PC-9 (cell line): ENCODE measurements at regions not wholly inside any gene's neighbourhood (a gene's known extent, or its start where the extent isn't known, plus 50 kb on each side); places are given as distances from the start of the nearest gene placed in this dataset.

Experiments
- BruUV-seq: library from RNA; stranded (reverse); fragments of 400-500 nt; replicated peaks from 2 replicates; lab custom pipeline; 2021; lab: Mats Ljungman, UMichigan
- CTCF ChIA-PET: fragments of 300-600 bp; sonication (Branson Sonifier 250); formaldehyde crosslinking; loops from one replicate; lab custom pipeline; 2022; ENCODE audit warnings: antibody characterized with exemption; lab: Charles Lee
- POLR2A ChIA-PET: fragments of 300-600 bp; sonication (Branson Sonifier 250); formaldehyde crosslinking; loops from one replicate; lab custom pipeline; 2022; ENCODE audit warnings: antibody characterized with exemption; ENCODE audit not compliant: unreplicated experiment; lab: Charles Lee
- DNase-seq, 2 experiments: peaks; one replicate each; pipeline versions ENCODE4 v3.0.0 to v3.0.0-alpha.2; 2015 to 2022; ENCODE audit warnings: mixed read lengths in 1 of 2
- H2AFZ ChIP-seq: fragments of 200-600 bp; sonication (generic); 2 replicates; pipeline ENCODE4 v1.8.1; 2017; ENCODE audit warnings: antibody characterized with exemption
- H3F3A ChIP-seq: fragments of 200-600 bp; sonication (generic); 2 replicates; pipeline ENCODE4 v1.8.1; 2017; ENCODE audit warnings: antibody characterized with exemption, mild to moderate bottlenecking, low read depth; ENCODE audit not compliant: insufficient read depth
- H3K27ac ChIP-seq: fragments of 200-600 bp; sonication (generic); 2 replicates; pipeline ENCODE4 v1.6.1; 2016; ENCODE audit warnings: mixed run types
- H3K27me3 ChIP-seq: fragments of 200-600 bp; sonication (generic); 2 replicates; pipeline ENCODE4 v1.6.1; 2016; ENCODE audit warnings: low read depth, mixed run types; ENCODE audit not compliant: insufficient read depth
- H3K36me3 ChIP-seq: fragments of 200-600 bp; sonication (generic); 2 replicates; pipeline ENCODE4 v1.6.1; 2016; ENCODE audit warnings: low read depth, mixed run types
- H3K4me1 ChIP-seq: fragments of 200-600 bp; sonication (generic); replicated peaks from 2 replicates; pipeline ENCODE4 v1.6.1; 2016; ENCODE audit warnings: mixed run types; ENCODE audit not compliant: insufficient read depth
- H3K4me2 ChIP-seq: fragments of 200-600 bp; sonication (generic); 2 replicates; pipeline ENCODE4 v1.6.1; 2017; ENCODE audit warnings: mixed run types
- H3K4me3 ChIP-seq: fragments of 200-600 bp; sonication (generic); 2 replicates; pipeline ENCODE4 v1.6.1; 2016; ENCODE audit warnings: mixed run types
- H3K79me2 ChIP-seq: fragments of 200-600 bp; sonication (generic); 2 replicates; pipeline ENCODE4 v1.6.1; 2017; ENCODE audit warnings: low read depth, mixed run types
- H3K9me2 ChIP-seq: fragments of 200-600 bp; sonication (generic); 2 replicates; pipeline ENCODE4 v1.8.1; 2017; ENCODE audit warnings: mild to moderate bottlenecking; ENCODE audit not compliant: insufficient read depth
- H3K9me3 ChIP-seq: fragments of 200-600 bp; sonication (generic); 2 replicates; pipeline ENCODE4 v1.8.1; 2016; ENCODE audit warnings: low read depth; ENCODE audit not compliant: insufficient read depth
- H4K20me1 ChIP-seq: fragments of 200-600 bp; sonication (generic); 2 replicates; pipeline ENCODE4 v1.8.1; 2017; ENCODE audit not compliant: insufficient read depth
- EZH2 ChIP-seq: fragments of 200-600 bp; sonication (generic); IDR thresholded peaks from 2 replicates; pipeline ENCODE4 v1.8.0; 2017; ENCODE audit warnings: antibody characterized with exemption, low read depth
- intact Hi-C: fragments of 100-400 bp; cut with micrococcal nuclease; formaldehyde crosslinking; loops from one replicate; pipeline ENCODE4 v1.10.0; 2022; ENCODE audit not compliant: unreplicated experiment
- TF ChIP-seq, protein P1 (sequence below): fragments of 200-600 bp; sonication (generic); conservative IDR thresholded peaks from 2 replicates; pipeline ENCODE4 v1.6.1; 2017; ENCODE audit warnings: mixed run types, antibody characterized with exemption, mild to moderate bottlenecking, moderate library complexity

DNA sequence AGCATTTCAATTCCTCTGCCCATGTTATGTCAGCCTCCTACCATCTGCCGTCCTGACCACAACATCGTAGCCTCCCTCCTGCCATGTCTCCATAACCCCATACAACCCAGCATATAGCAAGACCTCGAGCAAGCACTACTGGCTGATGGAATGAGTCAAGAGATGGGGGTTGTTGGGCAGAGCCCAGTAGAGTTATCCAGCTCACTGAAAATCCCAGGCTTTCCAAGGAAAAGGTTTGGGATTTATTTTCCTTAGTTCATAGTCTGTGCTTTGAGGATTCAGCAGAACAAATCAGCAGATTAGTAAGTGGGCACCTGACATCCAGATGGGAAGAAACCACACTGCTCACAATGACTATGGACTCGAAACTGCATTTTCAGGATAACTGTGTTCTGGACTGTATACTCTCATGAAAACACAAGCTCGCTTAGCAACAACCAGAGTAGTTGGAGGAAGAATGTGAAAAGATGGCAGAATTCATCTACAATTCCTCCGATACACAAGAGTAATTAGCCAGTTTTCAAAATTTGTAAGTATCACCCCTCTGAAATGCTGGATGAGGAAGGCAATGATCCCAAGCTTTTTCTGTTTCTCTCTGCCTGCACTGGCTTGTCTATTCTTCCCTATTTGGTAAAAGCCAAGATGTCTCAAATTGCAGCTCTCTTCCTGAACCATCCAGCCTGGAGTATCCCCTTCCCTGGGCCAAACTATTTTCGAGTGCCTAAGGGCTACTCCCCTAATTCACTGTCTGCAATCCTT lies 186.2 kb upstream of the TBL1X start:
- Histone ChIP-seq H3K36me3 (no peaks in the 10 kb centered on the region), H3K27me3 (peaks cover 15% of the 10 kb centered on the region), H2AFZ (no peak overlapping the region), H4K20me1 (no peaks in the 10 kb centered on the region), H3K9me3 (no peaks in the 10 kb centered on the region), H3K4me2 (peak overlapping the region; percentile 7; the same call in 1 of the 2 replicates), H3K79me2 (no peaks in the 10 kb centered on the region), H3K27ac (no peak overlapping the region), H3K4me3 (no peak overlapping the region), H3K4me1 (no peaks in the 10 kb centered on the region), H3F3A (no peaks in the 10 kb centered on the region), H3K9me2 (no peaks in the 10 kb centered on the region)
- DNase-seq, result no peak
- BruUV-seq, result no TSS peak
- intact Hi-C loops, result no loop called here
- ChIA-PET POLR2A (no interaction called here), CTCF (no interaction called here)
- TF ChIP-seq, protein P1, sequence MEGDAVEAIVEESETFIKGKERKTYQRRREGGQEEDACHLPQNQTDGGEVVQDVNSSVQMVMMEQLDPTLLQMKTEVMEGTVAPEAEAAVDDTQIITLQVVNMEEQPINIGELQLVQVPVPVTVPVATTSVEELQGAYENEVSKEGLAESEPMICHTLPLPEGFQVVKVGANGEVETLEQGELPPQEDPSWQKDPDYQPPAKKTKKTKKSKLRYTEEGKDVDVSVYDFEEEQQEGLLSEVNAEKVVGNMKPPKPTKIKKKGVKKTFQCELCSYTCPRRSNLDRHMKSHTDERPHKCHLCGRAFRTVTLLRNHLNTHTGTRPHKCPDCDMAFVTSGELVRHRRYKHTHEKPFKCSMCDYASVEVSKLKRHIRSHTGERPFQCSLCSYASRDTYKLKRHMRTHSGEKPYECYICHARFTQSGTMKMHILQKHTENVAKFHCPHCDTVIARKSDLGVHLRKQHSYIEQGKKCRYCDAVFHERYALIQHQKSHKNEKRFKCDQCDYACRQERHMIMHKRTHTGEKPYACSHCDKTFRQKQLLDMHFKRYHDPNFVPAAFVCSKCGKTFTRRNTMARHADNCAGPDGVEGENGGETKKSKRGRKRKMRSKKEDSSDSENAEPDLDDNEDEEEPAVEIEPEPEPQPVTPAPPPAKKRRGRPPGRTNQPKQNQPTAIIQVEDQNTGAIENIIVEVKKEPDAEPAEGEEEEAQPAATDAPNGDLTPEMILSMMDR, result no peak
- TF ChIP-seq EZH2, result no peak

DNA sequence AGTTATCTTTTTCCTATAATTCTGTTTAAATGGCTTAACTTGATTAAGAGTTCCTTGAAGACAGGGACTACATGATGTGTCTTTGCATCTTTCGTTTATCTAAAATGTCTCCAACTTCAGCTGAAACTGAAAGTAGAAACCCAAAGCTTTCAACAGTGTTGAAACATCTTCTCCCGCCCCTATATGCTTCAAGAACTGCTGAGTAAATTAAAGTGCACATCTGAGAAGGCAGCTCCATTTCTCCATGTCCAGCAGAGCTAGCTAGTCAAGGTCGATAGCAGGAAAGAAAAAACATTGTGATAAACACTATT lies 185.7 kb upstream of the TBL1X start:
- Histone ChIP-seq H3K4me1 (no peaks in the 10 kb centered on the region), H3K36me3 (no peaks in the 10 kb centered on the region), H3K27ac (no peak overlapping the region), H3K27me3 (peaks cover 15% of the 10 kb centered on the region), H3K79me2 (no peaks in the 10 kb centered on the region), H3K4me2 (peak overlapping the region; percentile 7; the same call in 1 of the 2 replicates), H3F3A (no peaks in the 10 kb centered on the region), H3K9me3 (no peaks in the 10 kb centered on the region), H3K9me2 (no peaks in the 10 kb centered on the region), H2AFZ (no peak overlapping the region), H3K4me3 (no peak overlapping the region), H4K20me1 (no peaks in the 10 kb centered on the region)
- intact Hi-C loops, result no loop called here
- ChIA-PET POLR2A (no interaction called here), CTCF (no interaction called here)
- TF ChIP-seq, protein P1, result no peak
- no peak for TF ChIP-seq EZH2
- DNase-seq, result no peak
- BruUV-seq, result no TSS peak

DNA sequence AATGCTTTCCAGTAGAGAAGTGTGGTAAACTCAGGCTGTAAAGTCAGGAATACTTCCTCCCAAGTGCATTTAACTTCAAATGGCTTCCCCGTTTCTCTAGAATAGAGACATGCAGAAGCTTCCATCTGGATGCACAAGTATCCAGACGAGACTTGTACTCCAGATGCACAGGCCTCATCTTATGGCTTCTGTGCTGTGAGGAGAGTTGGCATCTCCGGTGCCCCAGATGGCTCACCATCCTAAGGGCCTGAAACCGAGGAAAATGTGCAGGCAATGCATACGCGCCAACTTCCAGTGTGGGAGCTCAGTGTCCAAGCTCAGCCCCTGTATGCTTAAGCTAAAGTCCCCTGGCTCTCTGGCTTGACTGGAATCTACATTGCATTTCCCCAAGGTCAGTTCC lies 184.0 kb upstream of the TBL1X start:
- Histone ChIP-seq H3K4me3 (no peak overlapping the region), H3K79me2 (no peaks in the 10 kb centered on the region), H3K27me3 (peaks cover 2% of the 10 kb centered on the region), H2AFZ (no peak overlapping the region), H4K20me1 (no peaks in the 10 kb centered on the region), H3K4me1 (no peaks in the 10 kb centered on the region), H3K27ac (no peak overlapping the region), H3K9me2 (no peaks in the 10 kb centered on the region), H3K9me3 (no peaks in the 10 kb centered on the region), H3K4me2 (no peak overlapping the region), H3K36me3 (no peaks in the 10 kb centered on the region), H3F3A (no peaks in the 10 kb centered on the region)
- DNase-seq, result no peak
- ChIA-PET CTCF (no interaction called here), POLR2A (no interaction called here)
- TF ChIP-seq, protein P1, result no peak
- no peak for TF ChIP-seq EZH2
- intact Hi-C loops, result no loop called here
- BruUV-seq, result no TSS peak
